ENCODE measurements at regions not wholly inside any gene's neighbourhood (a gene's known extent, or its start where the extent isn't known, plus 50 kb on each side); places are given as distances from the start of the nearest gene placed in this dataset.

DNA sequence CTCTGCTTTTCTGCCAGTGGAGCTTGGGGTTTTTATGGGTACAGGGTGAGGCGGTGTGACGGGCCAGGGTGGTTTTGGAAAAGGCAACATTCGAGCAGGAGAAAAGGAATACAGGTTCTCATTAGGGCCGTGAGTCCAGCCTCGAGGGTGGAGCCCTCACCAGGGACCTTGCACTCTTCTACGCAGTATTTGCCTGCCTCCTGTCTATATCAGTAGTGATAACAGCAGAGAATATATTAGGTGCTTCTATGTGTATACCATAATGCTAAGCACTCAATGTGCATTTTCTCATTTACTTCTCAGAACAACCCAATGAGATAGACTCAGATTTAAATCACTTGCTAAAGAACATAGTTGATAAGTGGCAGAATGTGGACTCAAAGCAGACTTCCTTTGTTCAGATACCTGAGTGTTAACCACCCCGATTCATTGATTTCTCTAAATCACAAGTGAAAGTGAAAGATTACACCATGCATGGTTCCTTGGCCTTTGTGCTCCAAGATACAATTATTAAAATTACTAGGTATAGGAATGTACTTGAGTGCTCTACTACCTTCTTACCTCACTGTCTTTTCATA, 403.9 kb downstream of the PCDH7 start:
- no peak for DNase-seq

DNA sequence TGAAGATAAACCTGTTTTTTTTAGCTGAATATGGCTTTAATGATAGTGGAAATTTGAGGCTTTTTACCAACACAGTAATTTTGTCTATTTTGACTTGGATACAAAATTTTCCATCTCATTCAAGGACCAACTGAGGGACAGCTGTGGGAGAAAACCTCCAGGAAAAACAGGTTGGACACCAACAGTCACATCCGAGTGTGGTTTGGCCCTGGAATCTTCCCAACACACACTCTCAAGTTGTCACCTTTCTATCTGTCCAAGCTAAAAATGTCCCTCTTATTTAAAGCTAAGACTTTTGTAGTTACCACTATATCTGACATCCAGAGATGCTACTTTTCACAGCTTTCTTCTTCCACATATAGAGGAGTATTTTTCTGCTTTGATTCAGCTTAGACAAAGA, 404.9 kb downstream of the PCDH7 start:
- DNase-seq, result no peak

GRCh38 chr4:31125496-31125895, 405.3 kb downstream of the PCDH7 start:
- no peak for DNase-seq

- DNase-seq, result no peak
Observed at GRCh38 chr4:31126881-31127398, 406.8 kb downstream of the PCDH7 start.

DNA sequence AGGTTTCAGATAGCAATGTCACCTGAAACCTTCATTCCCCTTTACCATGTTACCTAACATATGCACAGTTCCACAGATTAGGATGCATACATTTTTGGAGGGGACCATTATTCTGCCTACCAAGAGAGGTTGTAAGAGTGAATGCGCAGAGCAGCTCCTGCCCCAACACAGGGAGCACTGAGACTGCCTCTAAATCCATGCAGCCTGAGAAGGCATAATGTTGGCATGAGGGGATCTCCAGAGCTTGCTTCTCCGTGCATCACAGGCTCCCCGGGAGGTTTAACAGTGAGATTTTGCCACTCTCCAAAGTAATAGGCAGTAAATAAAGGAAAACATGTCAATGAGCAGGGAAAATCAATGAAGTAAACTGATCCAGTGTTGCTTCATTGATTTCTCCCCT, 410.8 kb downstream of the PCDH7 start:
- no peak for DNase-seq

DNA sequence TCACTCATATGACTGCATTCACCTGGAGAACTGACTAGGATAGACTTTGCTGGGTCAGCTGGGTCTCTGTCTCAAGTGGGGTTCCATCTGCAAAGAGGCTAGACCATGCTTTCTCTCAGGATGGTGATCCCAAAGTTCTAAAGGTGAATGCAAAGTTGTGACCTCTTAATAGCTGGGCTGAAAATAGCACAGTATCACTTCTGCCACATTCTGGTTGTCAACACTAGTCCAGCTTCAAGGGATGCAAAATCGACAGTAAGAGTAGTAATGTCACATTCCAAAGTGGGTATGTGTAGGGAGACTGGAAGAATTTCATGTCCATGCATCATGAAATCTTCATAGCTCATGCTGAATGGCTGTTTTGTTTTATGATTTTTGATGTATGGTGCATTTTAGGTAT, 414.6 kb downstream of the PCDH7 start:
- DNase-seq, result no peak

DNA sequence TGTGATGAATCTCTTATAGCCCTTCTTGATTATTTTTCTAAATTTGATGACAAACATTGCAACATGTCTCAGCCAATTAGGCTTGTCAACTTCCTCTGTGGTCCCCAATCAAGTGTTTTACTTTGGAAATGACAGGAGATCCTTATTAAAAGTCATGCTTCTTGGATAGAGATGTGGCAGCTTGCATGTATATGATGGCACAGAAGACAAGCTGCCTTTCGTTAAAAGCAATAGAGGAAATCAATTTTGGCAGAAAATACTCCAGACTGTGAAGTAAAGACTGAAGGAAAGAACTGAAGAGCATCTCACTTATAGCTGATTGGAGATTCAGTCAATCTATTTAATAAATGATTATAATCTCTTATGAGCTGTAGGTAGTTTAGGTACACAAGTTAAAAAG, 419.6 kb downstream of the PCDH7 start:
- DNase-seq, result no peak

- no peak for DNase-seq
Observed at GRCh38 chr4:31141095-31141831, 421.1 kb downstream of the PCDH7 start.

GRCh38 chr4:31141832-31142142, 421.6 kb downstream of the PCDH7 start:
- DNase-seq, result no peak

- DNase-seq, result no peak
Observed at GRCh38 chr4:31146366-31146765, 426.2 kb downstream of the PCDH7 start.

DNA sequence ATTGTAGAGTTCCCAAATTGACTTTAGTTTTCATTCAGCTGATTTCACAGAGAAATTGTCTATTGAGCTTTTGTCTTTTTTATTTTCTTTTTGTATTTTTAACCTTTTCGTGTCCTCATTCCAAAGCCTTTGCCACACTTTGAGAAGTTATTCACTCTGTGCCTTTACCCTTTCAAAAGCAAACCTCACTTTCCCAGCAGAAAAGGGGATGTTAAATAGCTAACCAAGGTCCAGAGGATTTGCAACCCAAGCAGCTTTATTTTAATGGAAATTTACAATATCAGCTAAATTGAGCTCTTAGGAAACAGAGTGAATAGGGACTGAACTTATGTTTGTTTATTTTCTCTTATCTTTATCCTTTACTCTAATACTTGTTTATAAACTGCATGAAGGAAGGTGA, 428.8 kb downstream of the PCDH7 start:
- no peak for DNase-seq

GRCh38 chr4:31156221-31156620, 436.1 kb downstream of the PCDH7 start:
- no peak for DNase-seq

GRCh38 chr4:31160146-31160545, 440.0 kb downstream of the PCDH7 start:
- no peak for DNase-seq

DNA sequence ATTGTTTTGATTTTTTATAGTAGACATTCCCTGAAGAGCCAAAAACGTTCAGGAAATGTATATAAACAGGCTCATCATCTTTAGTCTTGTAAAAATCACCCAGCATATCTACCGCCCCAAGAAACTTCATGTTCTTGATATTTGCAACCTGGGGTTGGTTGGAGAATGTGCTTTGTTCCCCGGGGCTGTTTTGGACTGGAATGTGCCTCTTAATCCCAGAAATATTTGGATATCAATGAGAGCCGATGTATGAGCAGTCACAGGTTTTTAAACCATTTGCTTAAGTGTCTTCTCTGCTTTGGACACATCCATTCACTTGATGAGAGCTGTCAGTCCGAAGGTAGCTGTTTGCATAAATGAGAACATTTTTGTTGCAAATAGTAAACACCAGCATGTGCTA, 449.7 kb downstream of the PCDH7 start:
- DNase-seq, result no peak

DNA sequence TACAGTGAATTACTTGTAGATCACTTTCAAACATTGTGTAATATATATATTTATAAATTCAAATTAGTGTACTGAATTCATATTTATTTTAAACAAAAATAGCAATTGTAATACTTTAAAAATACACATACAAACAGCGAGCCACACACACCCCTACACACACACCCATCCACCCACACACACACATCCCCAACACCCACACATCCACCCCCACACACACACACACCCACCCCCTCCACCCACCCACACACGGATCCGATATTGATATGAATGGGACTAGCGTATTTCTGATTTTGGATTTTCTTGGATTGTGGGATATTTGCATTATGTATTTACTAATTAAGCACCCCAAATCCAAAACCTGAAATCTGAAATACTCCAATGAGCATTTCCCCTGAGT, 451.2 kb downstream of the PCDH7 start:
- DNase-seq, result no peak

DNA sequence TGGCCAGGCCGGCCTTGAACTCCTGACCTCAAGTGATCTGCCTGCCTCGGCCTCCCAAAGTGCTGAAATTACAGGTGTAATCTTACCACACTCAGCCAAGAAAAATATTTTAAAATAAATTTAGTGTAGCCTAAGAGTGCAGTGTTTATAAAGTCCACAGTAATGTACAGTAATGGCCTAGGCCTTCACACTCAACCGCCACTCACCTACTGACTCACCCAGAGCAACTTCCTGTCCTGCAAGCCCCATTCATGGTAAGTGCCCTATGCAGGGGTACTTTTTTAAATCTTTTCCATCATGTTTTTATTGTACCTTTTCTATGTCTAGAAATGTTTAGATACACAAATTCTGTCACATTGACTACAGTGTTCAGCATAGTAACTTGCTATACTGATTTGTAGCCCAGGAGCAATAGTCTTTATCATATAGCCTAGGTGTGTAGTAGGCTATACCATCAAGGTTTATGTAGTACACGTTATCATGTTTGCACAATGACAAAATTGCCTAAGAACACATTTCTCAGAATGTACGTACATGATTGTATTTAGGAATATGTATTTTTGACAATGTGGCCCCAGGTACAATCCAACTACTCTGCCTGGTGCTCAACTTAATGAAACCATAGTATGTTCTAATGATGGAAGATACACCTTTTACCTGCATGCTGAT, 455.2 kb downstream of the PCDH7 start:
- DNase-seq, result no peak

GRCh38 chr4:31183256-31183655, 463.1 kb downstream of the PCDH7 start:
- DNase-seq, result no peak

GRCh38 chr4:31185014-31185585, 464.9 kb downstream of the PCDH7 start:
- no peak for DNase-seq

DNA sequence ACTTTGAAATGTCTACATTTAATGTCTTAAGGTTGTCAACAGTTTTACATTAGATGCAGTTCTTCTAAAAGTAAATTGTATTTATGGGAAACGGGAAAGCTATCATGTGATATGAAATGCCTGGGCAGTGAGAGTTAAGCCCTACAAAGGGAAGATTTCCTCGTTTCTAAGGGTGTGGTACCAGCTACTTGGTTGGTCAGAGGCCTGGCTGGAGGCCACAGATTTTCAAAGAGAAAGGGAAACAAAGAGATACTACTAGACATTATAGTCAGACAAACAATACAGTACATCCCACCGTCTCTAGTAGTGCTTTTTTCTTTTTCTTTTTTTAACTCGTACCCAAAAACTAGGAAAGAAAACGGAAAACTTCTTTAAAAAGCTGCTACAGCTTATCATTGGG, 467.8 kb downstream of the PCDH7 start:
- no peak for DNase-seq

GRCh38 chr4:31189938-31190337, 469.8 kb downstream of the PCDH7 start:
- DNase-seq, result no peak

GRCh38 chr4:31190671-31191070, 470.5 kb downstream of the PCDH7 start:
- no peak for DNase-seq

DNA sequence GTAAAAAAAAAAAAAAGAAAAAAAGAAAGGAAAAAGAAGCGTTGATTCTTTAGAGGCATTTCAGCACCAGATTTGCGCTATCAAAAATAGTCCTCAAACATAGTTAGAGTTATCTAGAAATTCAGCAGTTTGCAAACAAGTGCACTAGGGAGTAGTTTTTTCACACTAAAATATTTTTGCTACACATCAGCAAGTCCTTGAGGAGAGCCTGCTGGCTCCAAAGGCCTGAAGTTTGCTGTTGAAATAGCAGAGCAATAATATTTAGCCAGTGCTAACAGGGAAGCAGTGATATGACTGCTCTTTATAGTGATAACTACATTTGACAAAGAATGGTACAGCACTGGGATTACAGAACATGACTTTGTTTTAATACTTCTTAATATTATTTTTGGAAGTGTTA, 472.2 kb downstream of the PCDH7 start:
- DNase-seq, result no peak

DNA sequence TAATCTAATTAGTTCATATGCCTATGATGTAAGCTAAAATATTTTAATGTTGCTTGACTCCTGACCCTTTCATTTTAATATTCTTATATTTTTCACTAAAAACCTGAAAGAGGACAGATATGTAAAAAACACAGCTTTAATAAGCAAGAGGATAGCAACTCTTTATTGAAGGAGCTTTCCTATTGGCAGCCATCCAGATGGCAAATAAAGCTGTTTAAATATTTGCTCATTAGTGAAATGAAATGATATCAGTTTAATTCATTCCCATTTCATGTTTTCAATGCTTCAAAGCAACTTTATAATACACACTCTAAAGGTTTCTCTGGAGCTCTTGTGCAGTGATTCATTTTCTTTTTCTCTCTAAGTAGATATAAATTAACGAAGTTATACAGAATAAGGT, 473.4 kb downstream of the PCDH7 start:
- peak; percentile 30 for DNase-seq

GRCh38 chr4:31194823-31195222, 474.7 kb downstream of the PCDH7 start:
- no peak for DNase-seq
